Prostate gland (tissue), 2 donors: ENCODE measurements at regions not wholly inside any gene's neighbourhood (a gene's known extent, or its start where the extent isn't known, plus 50 kb on each side); places are given as distances from the start of the nearest gene placed in this dataset.
A peak's percentile ranks its signal among the peaks of the same experiment; 100 is the strongest.

Experiments used
- DNase-seq: peaks from one replicate; pipeline ENCODE4 v3.0.0-alpha.2; 2019; ENCODE audit warnings: low spot score
- H3K27ac ChIP-seq, 2 donors: fragments of 200-600 bp; sonication (generic); 2 replicates each; pipeline ENCODE4 v1.5.1; 2017 to 2019
- H3K27me3 ChIP-seq: fragments of 200-600 bp; sonication (generic); replicated peaks from 2 replicates; pipeline ENCODE4 v1.5.1; 2019; ENCODE audit not compliant: insufficient read depth
- H3K36me3 ChIP-seq, 2 donors: fragments of 200-600 bp; sonication (generic); 1 replicate in 1 of 2; 2 replicates in 1 of 2; pipeline versions ENCODE4 v1.5.1 to v1.8.1; 2017 to 2019
- H3K4me1 ChIP-seq: fragments of 200-600 bp; sonication (generic); replicated peaks from 2 replicates; pipeline ENCODE4 v1.5.1; 2019
- H3K4me3 ChIP-seq, 2 donors: fragments of 200-600 bp; sonication (generic); 2 replicates each; pipeline ENCODE4 v1.5.1; 2017 to 2019
- H3K9me3 ChIP-seq: fragments of 200-600 bp; sonication (generic); 2 replicates; pipeline ENCODE4 v1.5.1; 2017
- POLR2A ChIP-seq: fragments of 450-650 bp; IDR thresholded peaks from one replicate; pipeline ENCODE4 v1.6.1; 2016; ENCODE audit warnings: antibody characterized with exemption, mild to moderate bottlenecking
- POLR2AphosphoS5 ChIP-seq: sonication (generic); formaldehyde crosslinking; IDR thresholded peaks from one replicate; pipeline ENCODE4 v1.6.1; 2017; ENCODE audit warnings: antibody characterized with exemption
- WGBS: methylation state at CpG from one replicate; pipeline ENCODE4 v1.1.5; 2018; 5-methylcytosine and 5-hydroxymethylcytosine counted together
- intact Hi-C: fragments of 100-400 bp; cut with DNase I; formaldehyde crosslinking; loops from one replicate; pipeline ENCODE4 v1.14.2; 2022
- TF ChIP-seq, protein P1 (sequence below), 4 experiments: fragments of 200-600 bp in 2 of 4; fragments of 450-650 bp in 2 of 4; sonication (generic) in 2 of 4; IDR thresholded peaks; 1 replicate in 3 of 4; 2 replicates in 1 of 4; pipeline ENCODE4 v1.5.1; 2016 to 2019; ENCODE audit warnings: antibody characterized with exemption in 4 of 4, mild to moderate bottlenecking in 2 of 4, moderate library complexity in 2 of 4

DNA sequence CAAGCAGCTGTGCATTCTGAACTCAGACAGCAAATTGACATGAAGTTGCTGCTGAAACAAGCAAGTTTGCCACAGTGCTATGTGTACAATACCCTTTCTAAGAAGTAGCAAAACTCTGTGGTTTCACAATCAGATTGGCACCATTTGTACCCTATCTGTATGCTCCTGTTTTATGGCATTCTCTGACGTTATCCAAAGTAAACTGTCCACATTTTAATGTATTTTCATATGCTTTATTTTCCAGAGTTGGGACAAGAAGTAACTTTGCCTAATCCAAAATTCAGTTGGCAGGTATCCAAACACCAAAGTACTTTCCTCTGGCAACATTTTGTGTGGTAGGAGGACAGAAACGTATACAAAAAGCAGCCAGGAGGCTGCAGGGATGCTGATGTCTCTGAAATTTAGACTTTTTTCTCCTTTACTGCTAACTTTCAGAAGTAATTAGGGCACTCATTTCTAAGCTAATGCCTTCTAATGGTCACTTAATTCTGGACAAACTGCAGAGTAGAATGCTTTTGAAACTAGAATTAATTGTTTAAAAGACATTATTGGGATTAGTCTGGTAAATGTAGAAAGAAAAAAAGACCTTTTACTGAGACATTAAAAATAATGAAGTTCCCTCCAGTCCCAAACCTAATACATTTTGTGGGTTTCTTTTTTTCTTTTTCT lies 414.7 kb upstream of the NRP1 start:
- TF ChIP-seq, protein P1, sequence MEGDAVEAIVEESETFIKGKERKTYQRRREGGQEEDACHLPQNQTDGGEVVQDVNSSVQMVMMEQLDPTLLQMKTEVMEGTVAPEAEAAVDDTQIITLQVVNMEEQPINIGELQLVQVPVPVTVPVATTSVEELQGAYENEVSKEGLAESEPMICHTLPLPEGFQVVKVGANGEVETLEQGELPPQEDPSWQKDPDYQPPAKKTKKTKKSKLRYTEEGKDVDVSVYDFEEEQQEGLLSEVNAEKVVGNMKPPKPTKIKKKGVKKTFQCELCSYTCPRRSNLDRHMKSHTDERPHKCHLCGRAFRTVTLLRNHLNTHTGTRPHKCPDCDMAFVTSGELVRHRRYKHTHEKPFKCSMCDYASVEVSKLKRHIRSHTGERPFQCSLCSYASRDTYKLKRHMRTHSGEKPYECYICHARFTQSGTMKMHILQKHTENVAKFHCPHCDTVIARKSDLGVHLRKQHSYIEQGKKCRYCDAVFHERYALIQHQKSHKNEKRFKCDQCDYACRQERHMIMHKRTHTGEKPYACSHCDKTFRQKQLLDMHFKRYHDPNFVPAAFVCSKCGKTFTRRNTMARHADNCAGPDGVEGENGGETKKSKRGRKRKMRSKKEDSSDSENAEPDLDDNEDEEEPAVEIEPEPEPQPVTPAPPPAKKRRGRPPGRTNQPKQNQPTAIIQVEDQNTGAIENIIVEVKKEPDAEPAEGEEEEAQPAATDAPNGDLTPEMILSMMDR (IDR thresholded peaks at IDR 0.05) = no peak
- TF ChIP-seq POLR2AphosphoS5 = peak; percentile 90
- Histone ChIP-seq H3K9me3 (no peaks in the 10 kb centered on the region), H3K4me3 (no peak overlapping the region), H3K36me3 (no peaks in the 10 kb centered on the region), H3K27ac (no peak overlapping the region), H3K27me3 (no peaks in the 10 kb centered on the region), H3K4me1 (peaks cover 6% of the 10 kb centered on the region)
- 2% methylated on average over 2 of the region's 2 CpGs for WGBS
- peak; percentile 54 for DNase-seq
- intact Hi-C loops = no loop called here

DNA sequence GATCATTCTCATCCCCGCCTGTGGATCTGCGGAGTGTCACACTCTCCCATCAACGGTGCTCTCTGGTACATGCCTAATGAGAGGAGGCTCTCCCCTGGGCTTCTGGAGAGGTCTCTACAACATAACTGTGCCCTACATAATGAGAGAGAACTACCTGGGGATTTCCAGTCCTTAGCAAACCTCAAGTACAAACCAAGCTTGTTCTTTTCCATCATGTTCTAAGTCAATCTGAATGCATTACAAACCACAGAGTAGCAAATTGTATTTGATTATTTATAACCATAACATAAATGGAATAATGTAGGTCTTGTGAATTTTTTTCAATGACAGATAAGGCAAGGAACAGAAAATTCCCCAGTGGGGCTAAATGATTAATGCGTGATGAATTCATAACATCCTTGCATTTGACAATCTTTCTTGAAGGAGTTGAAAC lies 412.4 kb upstream of the NRP1 start:
- no peak for DNase-seq
- intact Hi-C loops = no loop called here

DNA sequence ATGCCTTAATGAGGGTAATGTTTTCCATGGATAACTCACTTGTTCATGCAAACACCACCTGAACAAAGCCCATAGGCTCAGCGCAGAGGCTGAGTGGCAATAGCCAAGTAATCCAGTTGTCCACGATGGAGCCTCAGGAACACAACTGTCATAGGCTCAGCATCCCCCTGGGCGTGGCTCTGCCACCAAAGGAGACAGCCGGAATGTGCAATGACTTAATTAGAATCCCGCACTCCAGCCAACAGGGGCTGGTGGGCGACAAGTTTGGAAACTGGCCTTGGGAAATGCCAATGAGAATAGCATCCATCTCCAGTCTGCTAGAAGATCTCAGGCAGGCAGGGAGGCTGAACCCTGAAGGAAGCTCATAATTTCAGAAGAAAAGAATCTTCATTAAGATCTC lies 411.7 kb upstream of the NRP1 start:
- Histone ChIP-seq H3K36me3 (no peaks in the 10 kb centered on the region), H3K4me1 (peaks cover 6% of the 10 kb centered on the region), H3K4me3 (no peak overlapping the region), H3K27ac (no peak overlapping the region), H3K9me3 (no peaks in the 10 kb centered on the region), H3K27me3 (no peaks in the 10 kb centered on the region)
- intact Hi-C loops = no loop called here
- TF ChIP-seq POLR2A (no peak), POLR2AphosphoS5 (no peak)
- TF ChIP-seq, protein P1 (IDR thresholded peaks at IDR 0.05) = no peak
- 94% methylated on average over 6 of the region's 6 CpGs for WGBS
- DNase-seq = no peak

More for the DNA sequence above, 412.4 kb upstream of the NRP1 start:
- TF ChIP-seq POLR2AphosphoS5 (no peak), POLR2A (no peak)
- TF ChIP-seq, protein P1 (IDR thresholded peaks at IDR 0.05) = no peak
- WGBS = 89% methylated on average over 4 of the region's 4 CpGs
- Histone ChIP-seq H3K4me1 (peaks cover 6% of the 10 kb centered on the region), H3K9me3 (no peaks in the 10 kb centered on the region), H3K36me3 (no peaks in the 10 kb centered on the region), H3K27me3 (no peaks in the 10 kb centered on the region), H3K27ac (no peak overlapping the region), H3K4me3 (no peak overlapping the region)

DNA sequence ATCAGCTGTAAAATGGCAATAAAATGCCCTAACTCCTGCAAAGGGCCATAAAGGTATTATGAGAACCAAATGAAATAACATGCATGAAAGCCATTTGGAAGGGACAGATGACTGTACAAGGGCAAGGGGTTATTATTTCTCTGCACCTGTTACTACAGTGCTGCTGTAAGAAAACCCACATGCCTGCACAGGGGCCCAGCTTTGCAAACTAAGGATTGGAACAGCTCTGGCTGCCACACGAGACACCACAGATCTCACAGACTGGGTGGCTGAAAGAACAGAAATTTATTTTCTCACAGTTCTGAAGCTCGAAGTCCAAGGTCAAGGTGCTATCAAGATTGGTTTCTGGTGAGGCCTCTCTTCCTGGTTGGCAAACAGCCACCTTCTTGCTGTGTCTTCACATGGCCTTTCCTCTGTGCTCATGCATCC lies 409.0 kb upstream of the NRP1 start:
- Histone ChIP-seq H3K4me3 (no peak overlapping the region), H3K36me3 (no peaks in the 10 kb centered on the region), H3K9me3 (no peaks in the 10 kb centered on the region), H3K27ac (no peak overlapping the region), H3K4me1 (no peaks in the 10 kb centered on the region), H3K27me3 (no peaks in the 10 kb centered on the region)
- WGBS = 84% methylated on average over 2 of the region's 2 CpGs
- DNase-seq = no peak
- TF ChIP-seq, protein P1 (IDR thresholded peaks at IDR 0.05) = no peak
- no peak for TF ChIP-seq POLR2AphosphoS5
- no peak for TF ChIP-seq POLR2A
- intact Hi-C loops = no loop called here

DNA sequence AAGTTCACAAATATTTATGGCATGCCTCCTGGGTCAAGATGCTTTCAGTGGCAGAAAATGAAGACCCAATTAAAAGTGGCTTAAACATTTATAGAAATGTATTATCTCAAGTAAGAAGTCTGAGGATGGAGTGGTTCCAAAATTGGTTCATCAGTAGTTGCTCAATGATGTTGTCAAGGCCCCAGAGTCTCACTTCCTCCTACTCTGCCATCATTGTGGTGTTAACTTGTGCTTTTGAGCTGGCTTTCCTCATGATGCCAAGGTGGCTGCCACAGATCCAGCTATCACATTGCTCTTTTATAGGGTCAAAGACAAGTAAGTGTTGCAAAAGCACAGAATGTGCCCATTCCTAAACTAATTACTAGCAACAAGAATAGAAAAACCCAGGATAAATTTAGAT lies 404.6 kb upstream of the NRP1 start:
- intact Hi-C loops = no loop called here
- TF ChIP-seq, protein P1 (IDR thresholded peaks at IDR 0.05) = no peak
- TF ChIP-seq POLR2A = no peak

More for the DNA sequence above, 404.6 kb upstream of the NRP1 start:
- Histone ChIP-seq H3K9me3 (no peaks in the 10 kb centered on the region), H3K4me3 (no peak overlapping the region), H3K27ac (no peak overlapping the region), H3K36me3 (no peaks in the 10 kb centered on the region), H3K4me1 (no peaks in the 10 kb centered on the region), H3K27me3 (no peaks in the 10 kb centered on the region)
- no peak for DNase-seq
